Gastrocnemius medialis (tissue), 4 donors: ENCODE measurements at regions not wholly inside any gene's neighbourhood (a gene's known extent, or its start where the extent isn't known, plus 50 kb on each side); places are given as distances from the start of the nearest gene placed in this dataset.

ENCODE experiments used
- ATAC-seq, 2 donors: fragments of 150-250 bp; one replicate each; pipeline ENCODE4 v1.9.1; 2016
- DNase-seq, 2 donors: peaks; one replicate each; pipeline ENCODE4 v3.0.0-alpha.2; 2019
- H3K27ac ChIP-seq, 4 donors: fragments of 200-600 bp; sonication (generic); 1 replicate in 1 of 4; 2 replicates in 3 of 4; pipeline ENCODE4 v1.5.1; 2016 to 2018; ENCODE audit warnings: mild to moderate bottlenecking in 2 of 4, moderate library complexity in 1 of 4
- H3K27me3 ChIP-seq, 3 donors: fragments of 200-600 bp; sonication (generic) in 2 of 3; 1 replicate in 1 of 3; 2 replicates in 2 of 3; pipeline versions ENCODE4 v1.5.1 to v1.6.0; 2016 to 2019; ENCODE audit warnings: mild to moderate bottlenecking in 1 of 3, moderate library complexity in 1 of 3
- H3K36me3 ChIP-seq, 2 donors: fragments of 200-600 bp; sonication (generic) in 1 of 2; one replicate each; pipeline ENCODE4 v1.5.1; 2017 to 2018
- H3K4me1 ChIP-seq, 2 donors: fragments of 200-600 bp; sonication (generic) in 1 of 2; one replicate each; pipeline ENCODE4 v1.5.1; 2016 to 2017; ENCODE audit warnings: mild to moderate bottlenecking in 2 of 2
- H3K4me3 ChIP-seq, 4 donors: fragments of 200-600 bp; sonication (generic) in 3 of 4; 1 replicate in 1 of 4; 2 replicates in 3 of 4; pipeline ENCODE4 v1.5.1; 2016 to 2019; ENCODE audit warnings: mild to moderate bottlenecking in 2 of 4
- H3K9me3 ChIP-seq, 3 donors: fragments of 200-600 bp; sonication (generic) in 2 of 3; 1 replicate in 1 of 3; 2 replicates in 2 of 3; pipeline ENCODE4 v1.5.1; 2016 to 2019
- POLR2A ChIP-seq, 2 donors: fragments of 450-650 bp; IDR thresholded peaks; one replicate each; pipeline ENCODE4 v1.6.1; 2017; ENCODE audit warnings: antibody characterized with exemption in 2 of 2, mild to moderate bottlenecking in 2 of 2, moderate library complexity in 2 of 2
- in situ Hi-C, 4 donors: fragments of 200-750 bp; cut with MboI; loops; one replicate each; pipeline versions ENCODE4 v1.15.0 to v1.8.0; 2017; ENCODE audit warnings: low sequenced_read_pairs in 4 of 4
- intact Hi-C: fragments of 100-400 bp; cut with DNase I; formaldehyde crosslinking; loops from one replicate; pipeline ENCODE4 v1.15.1; 2023; ENCODE audit warnings: low total_unique reads
- TF ChIP-seq, protein P1 (sequence below), 5 experiments: fragments of 450-650 bp in 3 of 5; fragments of 200-600 bp in 2 of 5; sonication (generic) in 2 of 5; IDR thresholded peaks in 4 of 5; conservative IDR thresholded peaks in 1 of 5; 1 replicate in 4 of 5; 2 replicates in 1 of 5; pipeline ENCODE4 v1.5.1; 2016 to 2019; ENCODE audit warnings: antibody characterized with exemption in 5 of 5, mild to moderate bottlenecking in 3 of 5, moderate library complexity in 3 of 5

DNA sequence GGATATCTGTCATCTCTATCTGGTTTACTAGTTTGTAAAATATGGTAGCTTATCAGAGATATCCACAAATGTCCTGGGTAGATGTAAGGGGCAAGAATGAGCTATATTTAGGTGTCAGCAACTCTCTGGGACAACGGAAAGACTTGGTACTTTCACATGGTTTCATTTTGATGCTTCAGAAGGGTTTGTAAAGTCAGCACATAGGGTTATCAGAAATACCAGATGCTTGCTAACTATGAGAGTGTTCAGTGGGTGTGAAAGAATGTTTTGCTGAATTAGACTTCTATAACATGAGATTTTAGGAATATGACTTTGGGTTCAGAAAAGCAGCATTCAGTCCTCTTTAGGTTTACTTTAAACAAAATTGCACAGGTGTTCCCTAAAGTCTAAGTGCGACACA, 466.5 kb upstream of the PDZRN3 start:
- ATAC-seq (no peak), DNase-seq (no peak)
- Histone ChIP-seq H3K4me1 (no peaks in the 10 kb centered on the region), H3K27me3 (no peaks in the 10 kb centered on the region), H3K27ac (no peak overlapping the region), H3K9me3 (no peaks in the 10 kb centered on the region), H3K36me3 (no peaks in the 10 kb centered on the region), H3K4me3 (no peak overlapping the region)
- in situ Hi-C loops (no loop called here), intact Hi-C loops (no loop called here)
- TF ChIP-seq, protein P1, sequence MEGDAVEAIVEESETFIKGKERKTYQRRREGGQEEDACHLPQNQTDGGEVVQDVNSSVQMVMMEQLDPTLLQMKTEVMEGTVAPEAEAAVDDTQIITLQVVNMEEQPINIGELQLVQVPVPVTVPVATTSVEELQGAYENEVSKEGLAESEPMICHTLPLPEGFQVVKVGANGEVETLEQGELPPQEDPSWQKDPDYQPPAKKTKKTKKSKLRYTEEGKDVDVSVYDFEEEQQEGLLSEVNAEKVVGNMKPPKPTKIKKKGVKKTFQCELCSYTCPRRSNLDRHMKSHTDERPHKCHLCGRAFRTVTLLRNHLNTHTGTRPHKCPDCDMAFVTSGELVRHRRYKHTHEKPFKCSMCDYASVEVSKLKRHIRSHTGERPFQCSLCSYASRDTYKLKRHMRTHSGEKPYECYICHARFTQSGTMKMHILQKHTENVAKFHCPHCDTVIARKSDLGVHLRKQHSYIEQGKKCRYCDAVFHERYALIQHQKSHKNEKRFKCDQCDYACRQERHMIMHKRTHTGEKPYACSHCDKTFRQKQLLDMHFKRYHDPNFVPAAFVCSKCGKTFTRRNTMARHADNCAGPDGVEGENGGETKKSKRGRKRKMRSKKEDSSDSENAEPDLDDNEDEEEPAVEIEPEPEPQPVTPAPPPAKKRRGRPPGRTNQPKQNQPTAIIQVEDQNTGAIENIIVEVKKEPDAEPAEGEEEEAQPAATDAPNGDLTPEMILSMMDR (IDR thresholded peaks at IDR 0.05 in 4 of 5, conservative IDR thresholded peaks at IDR 0.05 in 1 of 5) = no peak
- TF ChIP-seq POLR2A (IDR thresholded peaks at IDR 0.05) = no peak

DNA sequence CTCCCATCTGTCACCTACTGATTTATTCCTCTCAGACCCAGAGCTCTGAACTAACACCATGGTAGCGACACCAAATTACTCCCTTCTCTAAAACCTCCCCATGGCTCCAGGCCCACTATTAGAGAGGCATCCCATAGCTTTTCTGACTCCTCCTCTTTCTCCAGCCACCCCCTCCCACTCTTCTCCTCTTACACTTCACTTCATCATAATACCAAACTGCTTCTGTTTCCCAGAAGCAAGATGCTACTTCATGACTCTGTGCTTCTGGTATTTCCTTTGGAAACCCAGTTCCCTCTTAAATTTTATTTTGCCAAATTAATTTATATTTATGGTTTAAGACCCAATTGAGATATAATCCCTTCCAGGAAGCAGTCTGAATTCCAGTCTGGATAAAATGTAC, 465.1 kb upstream of the PDZRN3 start:
- H3K9me3 ChIP-seq = no peaks in the 10 kb centered on the region
- H3K27me3 ChIP-seq = no peaks in the 10 kb centered on the region
- TF ChIP-seq POLR2A (IDR thresholded peaks at IDR 0.05) = no peak
- TF ChIP-seq, protein P1 (IDR thresholded peaks at IDR 0.05 in 4 of 5, conservative IDR thresholded peaks at IDR 0.05 in 1 of 5) = no peak
- in situ Hi-C loops = no loop called here
- no peaks in the 10 kb centered on the region for H3K4me1 ChIP-seq
- intact Hi-C loops = no loop called here
- ATAC-seq (no peak), DNase-seq (no peak)
- H3K4me3 ChIP-seq = no peak overlapping the region
- H3K36me3 ChIP-seq = no peaks in the 10 kb centered on the region
- no peak overlapping the region for H3K27ac ChIP-seq

DNA sequence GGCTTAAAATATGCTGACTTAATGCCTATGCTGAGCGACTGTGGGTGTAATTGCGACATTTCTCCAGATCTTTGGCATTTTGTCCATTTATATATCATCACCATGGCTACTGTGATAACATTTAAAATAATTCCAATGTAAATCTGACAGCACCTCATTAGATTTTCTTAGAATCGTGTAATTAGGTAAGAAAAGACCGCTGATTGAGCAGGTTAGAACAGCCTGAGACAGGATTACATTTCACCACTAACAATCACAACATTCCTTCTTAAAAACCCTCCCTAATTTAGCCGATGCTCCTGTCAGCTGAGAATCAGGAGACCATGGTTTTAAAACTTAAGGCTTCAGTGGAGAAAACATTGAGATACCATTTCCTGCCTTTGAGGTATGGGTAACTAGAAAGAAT, 455.3 kb upstream of the PDZRN3 start:
- no peak overlapping the region for H3K27ac ChIP-seq
- intact Hi-C loops = no loop called here
- no peaks in the 10 kb centered on the region for H3K27me3 ChIP-seq
- no peak overlapping the region for H3K4me3 ChIP-seq
- no peaks in the 10 kb centered on the region for H3K4me1 ChIP-seq
- in situ Hi-C loops = no loop called here
- H3K36me3 ChIP-seq = no peaks in the 10 kb centered on the region
- ATAC-seq = no peak
- no peak for TF ChIP-seq POLR2A (IDR thresholded peaks at IDR 0.05)
- TF ChIP-seq, protein P1 (IDR thresholded peaks at IDR 0.05 in 4 of 5, conservative IDR thresholded peaks at IDR 0.05 in 1 of 5) = no peak
- DNase-seq = no peak
- no peaks in the 10 kb centered on the region for H3K9me3 ChIP-seq

DNA sequence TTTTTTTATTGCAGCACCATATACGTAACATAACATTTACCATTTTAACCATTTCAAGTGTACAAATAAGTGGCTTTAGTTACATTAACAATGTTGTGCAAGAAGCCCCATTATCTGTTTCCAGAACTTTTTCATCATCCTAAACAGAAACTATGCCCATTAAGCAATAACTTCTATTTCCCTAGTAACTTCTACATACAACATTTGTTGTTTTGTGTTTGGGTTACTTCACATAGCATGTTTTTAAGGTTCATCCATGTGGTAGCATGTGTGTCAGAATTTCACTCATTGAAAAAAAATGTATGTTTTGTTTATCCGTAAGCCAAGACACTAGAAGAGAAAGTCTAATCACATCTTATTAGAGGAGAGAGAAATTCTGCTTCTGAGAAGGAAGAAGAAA, 450.5 kb upstream of the PDZRN3 start:
- H3K27ac ChIP-seq = no peak overlapping the region
- TF ChIP-seq, protein P1 (IDR thresholded peaks at IDR 0.05 in 4 of 5, conservative IDR thresholded peaks at IDR 0.05 in 1 of 5) = no peak
- no peak for TF ChIP-seq POLR2A (IDR thresholded peaks at IDR 0.05)
- ATAC-seq (no peak), DNase-seq (no peak)
- no peaks in the 10 kb centered on the region for H3K9me3 ChIP-seq
- H3K4me3 ChIP-seq = no peak overlapping the region
- intact Hi-C loops (no loop called here), in situ Hi-C loops (no loop called here)
- no peaks in the 10 kb centered on the region for H3K36me3 ChIP-seq
- no peaks in the 10 kb centered on the region for H3K4me1 ChIP-seq
- H3K27me3 ChIP-seq = no peaks in the 10 kb centered on the region

DNA sequence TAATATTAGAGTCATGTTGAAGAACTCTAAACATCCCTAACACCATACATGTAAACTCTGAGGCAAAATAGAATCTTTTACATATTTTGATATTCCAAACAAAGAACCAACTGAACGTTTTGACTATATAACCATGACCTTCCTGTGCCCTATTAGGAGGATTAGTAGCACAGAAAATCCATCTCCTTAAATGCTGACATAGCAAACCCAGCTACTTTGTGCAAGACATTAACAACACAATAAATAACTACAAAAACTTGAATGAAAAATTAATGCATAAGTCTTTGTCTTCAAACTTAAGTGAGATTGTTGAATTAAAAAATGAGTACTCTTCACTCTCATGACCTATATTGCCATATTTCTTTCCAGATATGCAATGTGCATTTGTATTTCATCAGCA, 450.0 kb upstream of the PDZRN3 start:
- DNase-seq (no peak), ATAC-seq (no peak)
- H3K4me3 ChIP-seq = no peak overlapping the region
- in situ Hi-C loops = no loop called here
- TF ChIP-seq, protein P1 (IDR thresholded peaks at IDR 0.05 in 4 of 5, conservative IDR thresholded peaks at IDR 0.05 in 1 of 5) = no peak
- TF ChIP-seq POLR2A (IDR thresholded peaks at IDR 0.05) = no peak
- no peaks in the 10 kb centered on the region for H3K27me3 ChIP-seq
- no peaks in the 10 kb centered on the region for H3K4me1 ChIP-seq
- H3K36me3 ChIP-seq = no peaks in the 10 kb centered on the region
- intact Hi-C loops = no loop called here
- no peak overlapping the region for H3K27ac ChIP-seq
- no peaks in the 10 kb centered on the region for H3K9me3 ChIP-seq
